ENCODE measurements at regions not wholly inside any gene's neighbourhood (a gene's known extent, or its start where the extent isn't known, plus 50 kb on each side); places are given as distances from the start of the nearest gene placed in this dataset.
A peak's percentile ranks its signal among the peaks of the same experiment; 100 is the strongest.
"Not testable (repeated sequence)": the region's sequence is repeated elsewhere in the genome, so short reads cannot be mapped to it uniquely, and the experiment has no call there.

- Mint-ChIP-seq H3K27me3 (no peaks in the 10 kb centered on the region), H3K36me3 (no peaks in the 10 kb centered on the region), H3K4me3 (no peak overlapping the region), H3K9me3 (peaks cover 3% of the 10 kb centered on the region), H3K27ac (no peak overlapping the region), H3K4me1 (no peaks in the 10 kb centered on the region)
- no peak for ATAC-seq
These were observed 65.8 kb downstream of the SPIN4 start for GRCh38 chrX:63285375-63285774.

DNA sequence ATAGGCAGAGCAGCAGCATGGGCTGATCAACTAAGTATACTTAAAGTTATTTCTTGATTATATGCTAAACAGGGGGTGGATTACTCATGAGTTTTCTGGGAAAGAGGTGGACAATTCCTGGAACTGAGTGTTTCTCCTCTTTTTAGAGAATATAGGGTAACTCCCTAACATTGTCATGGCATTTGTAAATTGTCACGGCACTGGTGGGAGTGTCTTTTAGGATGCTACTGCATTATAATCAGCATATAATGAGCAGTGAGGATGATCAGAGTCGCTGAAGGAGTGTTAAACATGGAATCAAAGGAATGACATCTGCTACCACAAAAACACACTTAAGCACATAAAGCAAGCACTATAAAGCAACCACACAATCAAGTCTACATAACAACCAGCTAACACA is 66.5 kb downstream of the SPIN4 start:
- ATAC-seq, result no peak
- Mint-ChIP-seq H3K4me3 (no peak overlapping the region), H3K27ac (no peak overlapping the region), H3K36me3 (no peaks in the 10 kb centered on the region), H3K9me3 (peaks cover 3% of the 10 kb centered on the region), H3K27me3 (no peaks in the 10 kb centered on the region), H3K4me1 (no peaks in the 10 kb centered on the region)

DNA sequence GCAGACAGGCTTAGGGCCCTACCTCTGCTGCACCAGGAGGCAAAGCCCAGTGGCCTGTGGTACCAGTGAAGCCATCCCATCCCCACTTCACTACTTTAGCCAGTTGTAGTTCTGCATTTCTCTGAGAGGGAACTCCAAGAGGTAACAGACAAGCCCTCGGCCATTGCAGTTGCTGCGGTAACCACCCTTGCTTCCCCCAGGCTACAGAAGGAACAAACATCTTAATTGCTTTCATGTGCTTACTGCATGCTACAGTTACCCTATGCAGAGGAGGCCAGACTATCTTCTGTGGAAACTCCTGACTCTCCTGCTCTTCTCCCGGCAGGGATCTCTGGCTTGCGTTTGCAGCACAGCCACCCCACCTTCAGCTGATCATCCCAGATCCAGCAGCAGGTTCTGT is 67.8 kb downstream of the SPIN4 start:
- H3K4me3 Mint-ChIP-seq, result no peak overlapping the region
- H3K27ac Mint-ChIP-seq, result no peak overlapping the region
- H3K36me3 Mint-ChIP-seq, result no peaks in the 10 kb centered on the region
- H3K9me3 Mint-ChIP-seq, result peaks cover 3% of the 10 kb centered on the region
- H3K4me1 Mint-ChIP-seq, result no peaks in the 10 kb centered on the region
- H3K27me3 Mint-ChIP-seq, result no peaks in the 10 kb centered on the region
- ATAC-seq, result no peak

DNA sequence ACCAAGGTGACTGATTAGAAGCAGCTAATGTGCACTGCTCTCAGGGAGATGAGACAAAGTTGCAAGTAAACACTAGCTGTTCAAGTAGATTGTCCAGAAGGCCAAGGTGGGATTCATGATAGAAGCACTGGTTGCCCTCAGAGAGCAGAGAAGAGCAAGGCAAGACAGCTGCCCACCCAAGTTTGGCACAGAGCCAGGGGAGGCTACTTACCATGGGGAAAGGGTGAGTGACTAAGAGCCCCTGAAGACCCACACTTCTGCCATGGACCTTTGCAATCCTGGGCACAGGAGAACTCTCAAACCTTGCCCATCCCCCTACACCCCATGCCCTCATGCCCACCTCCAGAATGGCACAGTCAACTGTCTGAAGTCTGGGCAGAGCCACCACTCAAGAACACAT is 68.3 kb downstream of the SPIN4 start:
- no peaks in the 10 kb centered on the region for H3K36me3 Mint-ChIP-seq

GRCh38 chrX:63282077-63282476 is 69.1 kb downstream of the SPIN4 start:
- H3K4me1 Mint-ChIP-seq, result no peaks in the 10 kb centered on the region
- H3K27ac Mint-ChIP-seq, result no peak overlapping the region
- no peaks in the 10 kb centered on the region for H3K27me3 Mint-ChIP-seq
- H3K36me3 Mint-ChIP-seq, result no peaks in the 10 kb centered on the region
- peaks cover 3% of the 10 kb centered on the region for H3K9me3 Mint-ChIP-seq
- no peak for ATAC-seq
- no peak overlapping the region for H3K4me3 Mint-ChIP-seq

More for the DNA sequence above, 68.3 kb downstream of the SPIN4 start:
- H3K4me1 Mint-ChIP-seq, result no peaks in the 10 kb centered on the region
- no peak overlapping the region for H3K4me3 Mint-ChIP-seq
- no peak overlapping the region for H3K27ac Mint-ChIP-seq
- H3K9me3 Mint-ChIP-seq, result peaks cover 3% of the 10 kb centered on the region
- no peaks in the 10 kb centered on the region for H3K27me3 Mint-ChIP-seq
- no peak for ATAC-seq

DNA sequence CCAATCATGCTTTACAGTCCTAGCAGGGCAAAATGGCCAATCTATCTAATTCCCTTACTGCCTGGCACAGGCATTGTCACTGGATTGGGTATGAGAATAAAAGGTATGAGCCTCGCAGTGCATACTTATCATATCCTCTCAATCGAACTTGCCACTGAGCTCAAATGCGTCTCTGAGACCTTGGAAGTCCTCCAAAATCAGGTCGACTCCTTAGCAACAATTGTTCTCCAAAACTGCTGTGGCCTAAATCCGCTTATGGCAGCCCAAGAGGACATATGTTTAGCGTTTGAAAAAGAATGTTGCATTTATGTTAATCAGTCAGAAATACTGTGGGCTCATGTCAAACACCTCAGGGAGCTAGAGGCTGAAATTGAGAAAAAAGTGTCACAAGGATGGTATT is 69.7 kb downstream of the SPIN4 start:
- no peaks in the 10 kb centered on the region for H3K36me3 Mint-ChIP-seq
- peaks cover 3% of the 10 kb centered on the region for H3K9me3 Mint-ChIP-seq
- no peaks in the 10 kb centered on the region for H3K27me3 Mint-ChIP-seq
- ATAC-seq, result no peak
- H3K4me3 Mint-ChIP-seq, result no peak overlapping the region
- no peaks in the 10 kb centered on the region for H3K4me1 Mint-ChIP-seq
- H3K27ac Mint-ChIP-seq, result no peak overlapping the region

DNA sequence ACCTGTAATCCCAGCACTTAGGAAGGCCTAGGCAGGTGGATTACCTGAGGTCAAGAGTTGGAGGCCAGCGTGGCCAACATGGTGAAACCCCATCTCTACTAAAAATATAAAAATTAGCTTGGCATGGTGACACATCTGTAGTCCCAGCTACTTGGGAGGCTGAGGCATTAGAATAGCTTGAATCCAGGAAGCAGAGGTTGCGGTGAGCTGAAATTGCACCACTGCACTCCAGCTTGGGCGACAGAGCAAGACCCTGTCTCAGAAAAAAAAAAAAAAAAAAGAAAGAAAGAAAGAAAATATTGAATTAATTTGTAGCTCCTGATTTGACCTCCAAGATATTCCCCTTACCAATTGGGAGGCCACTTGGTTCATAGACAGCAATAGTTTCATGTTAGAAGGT is 73.7 kb downstream of the SPIN4 start:
- H3K36me3 Mint-ChIP-seq, H3K9me3 Mint-ChIP-seq, H3K4me1 Mint-ChIP-seq, ATAC-seq, H3K27ac Mint-ChIP-seq, H3K4me3 Mint-ChIP-seq, H3K27me3 Mint-ChIP-seq: not testable (repeated sequence)

GRCh38 chrX:63275127-63275526 is 76.0 kb downstream of the SPIN4 start:
- Mint-ChIP-seq H3K27ac (no peak overlapping the region), H3K27me3 (no peaks in the 10 kb centered on the region), H3K4me3 (no peak overlapping the region), H3K9me3 (no peaks in the 10 kb centered on the region), H3K4me1 (no peaks in the 10 kb centered on the region), H3K36me3 (no peaks in the 10 kb centered on the region)
- ATAC-seq, result no peak

DNA sequence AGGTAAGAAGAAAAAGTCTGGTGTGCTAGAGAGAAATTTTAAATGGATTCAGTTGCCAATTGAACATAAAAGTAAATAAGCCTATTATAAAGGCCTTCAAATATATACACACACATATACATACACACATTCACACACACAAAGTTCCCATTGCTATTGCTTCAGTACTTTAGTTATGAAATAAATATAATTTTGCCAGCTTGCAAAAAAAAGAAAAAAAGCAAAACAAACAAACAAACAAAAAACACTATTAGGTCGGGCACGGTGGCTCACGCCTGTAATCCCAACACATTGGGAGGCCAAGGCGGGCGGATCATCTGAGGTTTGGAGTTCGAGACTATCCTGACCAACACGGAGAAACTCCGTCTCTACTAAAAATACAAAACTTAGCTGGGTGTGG is 80.3 kb downstream of the SPIN4 start:
- ATAC-seq, result no peak
- no peaks in the 10 kb centered on the region for H3K36me3 Mint-ChIP-seq

DNA sequence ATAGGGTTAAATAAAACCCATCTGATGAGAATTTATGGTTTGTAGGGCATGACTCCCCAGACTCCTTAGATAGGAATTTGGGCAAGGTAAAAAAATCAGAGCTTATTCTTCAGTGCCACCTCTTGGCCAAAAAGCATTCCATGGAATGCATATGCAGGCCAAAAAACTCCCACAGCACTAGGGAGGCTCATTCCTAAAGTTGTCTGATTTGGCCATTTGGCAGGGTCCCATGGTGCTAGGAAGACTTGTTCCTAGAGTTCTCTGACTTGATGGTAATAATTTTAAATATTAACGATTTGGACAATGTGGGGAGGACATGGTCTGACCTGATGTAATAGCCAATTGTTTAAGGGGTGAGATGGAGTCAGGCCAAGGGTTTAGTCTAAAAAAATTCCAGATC is 93.0 kb downstream of the SPIN4 start:
- H3K27me3 Mint-ChIP-seq, result no peaks in the 10 kb centered on the region

More for the DNA sequence above, 80.3 kb downstream of the SPIN4 start:
- H3K27me3 Mint-ChIP-seq, result no peaks in the 10 kb centered on the region
- H3K4me3 Mint-ChIP-seq, result no peak overlapping the region
- no peaks in the 10 kb centered on the region for H3K9me3 Mint-ChIP-seq
- no peak overlapping the region for H3K27ac Mint-ChIP-seq
- H3K4me1 Mint-ChIP-seq, result no peaks in the 10 kb centered on the region

DNA sequence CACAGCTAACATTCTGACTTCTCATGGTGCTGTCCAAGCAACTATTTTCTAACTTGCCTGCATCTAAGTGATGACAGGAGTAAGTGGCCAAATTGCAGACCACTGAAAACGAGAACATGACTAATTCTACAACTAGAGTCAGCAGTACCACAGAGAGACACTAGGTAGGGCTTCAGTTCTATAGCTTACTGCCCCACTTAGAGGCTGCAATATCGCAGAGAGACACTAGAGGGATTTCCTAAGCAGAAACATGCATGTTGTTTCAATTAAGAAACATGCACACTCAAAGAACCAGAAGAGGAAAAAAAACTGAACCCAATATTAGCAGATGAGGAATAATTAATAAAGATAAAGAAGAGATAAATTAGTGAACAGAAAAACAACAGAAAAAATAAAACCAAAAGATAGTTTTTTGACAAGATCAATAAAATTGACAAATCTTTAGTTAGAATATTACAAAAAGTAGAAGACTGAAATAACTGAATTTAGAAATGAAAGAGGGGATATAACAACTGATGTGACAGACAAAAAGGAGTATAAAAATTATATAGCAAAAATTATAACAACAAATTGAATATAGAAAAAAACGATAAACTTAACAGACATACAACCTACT is 100.8 kb downstream of the SPIN4 start:
- Mint-ChIP-seq H3K27ac (no peak overlapping the region), H3K4me1 (no peaks in the 10 kb centered on the region), H3K27me3 (no peaks in the 10 kb centered on the region), H3K9me3 (no peaks in the 10 kb centered on the region), H3K36me3 (no peaks in the 10 kb centered on the region), H3K4me3 (no peak overlapping the region)
- ATAC-seq, result peak; percentile 81

More for the DNA sequence above, 93.0 kb downstream of the SPIN4 start:
- H3K9me3 Mint-ChIP-seq, result no peaks in the 10 kb centered on the region
- no peak for ATAC-seq
- no peak overlapping the region for H3K4me3 Mint-ChIP-seq
- no peak overlapping the region for H3K27ac Mint-ChIP-seq
- H3K36me3 Mint-ChIP-seq, result no peaks in the 10 kb centered on the region
- no peaks in the 10 kb centered on the region for H3K4me1 Mint-ChIP-seq

- not testable (repeated sequence) for H3K4me1 Mint-ChIP-seq, H3K27me3 Mint-ChIP-seq, H3K36me3 Mint-ChIP-seq, ATAC-seq, H3K27ac Mint-ChIP-seq, H3K9me3 Mint-ChIP-seq, H3K4me3 Mint-ChIP-seq
These were observed 108.4 kb downstream of the SPIN4 start for GRCh38 chrX:63242689-63243088.

DNA sequence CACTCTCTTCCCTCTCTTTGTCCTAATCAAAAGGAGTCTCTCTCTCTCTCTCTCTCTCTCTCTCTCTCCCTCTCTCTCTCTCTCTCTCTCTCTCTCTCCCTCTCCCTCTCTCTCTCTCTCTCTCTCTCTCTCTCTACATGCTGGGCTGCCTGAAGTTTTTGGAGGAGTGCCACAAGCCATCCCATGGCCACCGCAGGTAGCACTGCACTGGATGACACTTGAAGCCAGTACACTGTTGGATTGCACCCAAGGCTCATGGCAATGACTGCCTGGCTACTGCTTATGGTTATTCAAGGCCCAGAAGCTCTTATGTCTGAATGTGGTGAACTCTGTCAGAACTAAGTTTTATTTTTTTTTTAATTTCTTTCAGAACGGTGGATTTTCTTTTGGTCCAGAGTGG is 115.2 kb downstream of the SPIN4 start:
- ATAC-seq, H3K36me3 Mint-ChIP-seq, H3K9me3 Mint-ChIP-seq, H3K4me1 Mint-ChIP-seq, H3K4me3 Mint-ChIP-seq, H3K27ac Mint-ChIP-seq, H3K27me3 Mint-ChIP-seq: not testable (repeated sequence)

DNA sequence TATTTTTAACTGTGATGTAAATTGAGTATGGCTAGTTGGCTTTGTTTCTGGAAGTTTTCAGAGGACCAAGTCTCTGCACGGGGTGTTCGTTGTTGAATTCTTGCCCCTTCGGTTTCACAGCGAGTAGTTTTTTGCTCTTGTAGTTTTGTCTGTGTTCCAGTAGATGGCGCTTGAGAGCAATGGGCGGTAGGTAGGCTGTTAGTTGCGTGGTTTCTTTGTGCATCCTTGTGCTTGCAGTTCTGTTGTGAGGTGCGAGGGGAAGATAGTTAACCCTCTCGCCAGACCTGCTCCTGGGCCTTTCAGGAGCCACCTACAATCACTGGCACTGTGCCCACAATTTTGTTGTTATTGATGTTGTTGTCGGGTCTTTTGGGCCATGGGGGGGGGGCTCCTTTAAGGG is 118.1 kb downstream of the SPIN4 start:
- H3K4me3 Mint-ChIP-seq, ATAC-seq, H3K27ac Mint-ChIP-seq, H3K27me3 Mint-ChIP-seq, H3K9me3 Mint-ChIP-seq, H3K36me3 Mint-ChIP-seq, H3K4me1 Mint-ChIP-seq: not testable (repeated sequence)

DNA sequence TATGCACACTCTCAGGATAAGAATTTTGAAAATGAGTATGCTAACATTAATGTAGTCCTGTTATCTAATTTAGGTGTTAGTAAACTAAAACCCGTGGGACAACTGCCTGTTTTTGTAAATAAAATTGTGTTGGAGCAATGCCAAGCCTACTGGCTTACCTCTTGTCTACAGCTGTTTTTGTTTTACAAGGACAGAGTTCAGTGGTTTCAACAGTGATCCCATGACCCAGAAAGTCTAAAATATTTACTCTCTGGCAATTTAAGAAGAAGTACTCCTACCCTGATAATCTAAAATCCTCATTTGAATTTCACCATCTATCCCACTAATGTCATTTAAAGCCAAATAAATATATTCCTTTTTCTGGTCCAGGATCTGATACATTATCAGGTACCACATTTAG is 132.9 kb downstream of the SPIN4 start:
- H3K4me3 Mint-ChIP-seq, ATAC-seq, H3K36me3 Mint-ChIP-seq, H3K4me1 Mint-ChIP-seq, H3K9me3 Mint-ChIP-seq, H3K27ac Mint-ChIP-seq, H3K27me3 Mint-ChIP-seq: not testable (repeated sequence)

- not testable (repeated sequence) for H3K36me3 Mint-ChIP-seq, H3K4me1 Mint-ChIP-seq, H3K27ac Mint-ChIP-seq, H3K4me3 Mint-ChIP-seq, ATAC-seq, H3K9me3 Mint-ChIP-seq, H3K27me3 Mint-ChIP-seq
These were observed 133.6 kb downstream of the SPIN4 start for GRCh38 chrX:63217549-63217948.

DNA sequence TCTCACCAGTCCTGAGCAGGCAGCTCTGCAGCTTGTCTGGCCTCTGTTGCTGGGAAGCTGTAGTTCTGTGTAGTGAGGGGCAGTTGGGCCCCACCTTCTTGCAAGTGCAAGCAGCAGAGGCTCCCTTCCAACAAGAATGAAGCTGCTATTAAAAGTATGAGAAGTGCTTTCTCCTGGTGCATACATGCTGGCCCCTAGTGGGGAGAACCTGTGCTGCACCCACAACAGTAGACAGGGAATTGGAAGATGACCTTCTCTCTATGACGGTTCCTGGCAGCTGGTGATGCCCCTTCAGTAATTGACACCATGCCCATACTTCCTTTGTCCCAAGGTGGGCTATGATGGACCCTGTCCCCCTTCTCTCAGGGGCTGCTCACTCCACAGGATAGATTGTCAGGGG is 141.5 kb downstream of the SPIN4 start:
- H3K4me3 Mint-ChIP-seq, H3K27ac Mint-ChIP-seq, ATAC-seq, H3K4me1 Mint-ChIP-seq, H3K27me3 Mint-ChIP-seq, H3K36me3 Mint-ChIP-seq, H3K9me3 Mint-ChIP-seq: not testable (repeated sequence)

Data from stimulated activated memory B cell treated with anti-CD40 and anti-IgM and Interleukin-4, amounts not matched to agents 10 μg/mL and 1 μg/mL and 100 μg/mL, for 72 hours (primary cell).